H9 (cell line): ENCODE measurements at regions not wholly inside any gene's neighbourhood (a gene's known extent, or its start where the extent isn't known, plus 50 kb on each side); places are given as distances from the start of the nearest gene placed in this dataset.

Experiments used
- DNase-seq: peaks from one replicate; pipeline ENCODE4 v3.0.0-alpha.2; 2017
- H2AFZ ChIP-seq: one replicate; pipeline ENCODE4 v1.6.1; 2013; ENCODE audit warnings: mild to moderate bottlenecking, low read length, control low read depth, moderate library complexity
- H2AK5ac ChIP-seq: 2 replicates; pipeline ENCODE4 v1.6.1; 2013; ENCODE audit warnings: low read length, control low read depth, mixed read lengths; ENCODE audit not compliant: insufficient read length
- H2BK120ac ChIP-seq: one replicate; pipeline ENCODE4 v1.6.1; 2013; ENCODE audit warnings: low read depth, mild to moderate bottlenecking, low read length, control low read depth, inconsistent platforms; ENCODE audit not compliant: poor library complexity, severe bottlenecking
- H2BK12ac ChIP-seq: 2 replicates; pipeline ENCODE4 v1.6.1; 2013; ENCODE audit warnings: low read length, control low read depth, mixed read lengths, low read depth; ENCODE audit not compliant: insufficient read length
- H2BK15ac ChIP-seq: 2 replicates; pipeline ENCODE4 v1.6.1; 2013; ENCODE audit warnings: low read depth, low read length, control low read depth
- H2BK20ac ChIP-seq: one replicate; pipeline ENCODE4 v1.6.1; 2013; ENCODE audit warnings: low read depth, mild to moderate bottlenecking, low read length, control low read depth, inconsistent platforms; ENCODE audit not compliant: poor library complexity, severe bottlenecking
- H2BK5ac ChIP-seq: 2 replicates; pipeline ENCODE4 v1.6.1; 2013; ENCODE audit warnings: low read length, control low read depth, mixed read lengths; ENCODE audit not compliant: insufficient read length
- H3K14ac ChIP-seq: 2 replicates; pipeline ENCODE4 v1.6.1; 2013; ENCODE audit warnings: low read length, control low read depth; ENCODE audit not compliant: insufficient read depth
- H3K18ac ChIP-seq: 2 replicates; pipeline ENCODE4 v1.6.1; 2013; ENCODE audit warnings: low read depth, mild to moderate bottlenecking, mixed read lengths, low read length, control low read depth; ENCODE audit not compliant: insufficient read length
- H3K23ac ChIP-seq: 2 replicates; pipeline ENCODE4 v1.6.1; 2013; ENCODE audit warnings: low read length, control low read depth, mixed read lengths, low read depth; ENCODE audit not compliant: insufficient read length
- H3K23me2 ChIP-seq: 2 replicates; pipeline ENCODE4 v1.6.1; 2013; ENCODE audit warnings: low read depth, mild to moderate bottlenecking, mixed read lengths, low read length, control low read depth; ENCODE audit not compliant: insufficient read length, poor library complexity, severe bottlenecking
- H3K27ac ChIP-seq: 2 replicates; pipeline ENCODE4 v1.5.1; 2013; ENCODE audit warnings: low read length, control low read depth, mixed read lengths, low read depth; ENCODE audit not compliant: insufficient read length
- H3K27me3 ChIP-seq: 2 replicates; pipeline ENCODE4 v1.6.1; 2013; ENCODE audit warnings: low read length, control low read depth, inconsistent platforms; ENCODE audit not compliant: insufficient read depth
- H3K4ac ChIP-seq: 2 replicates; pipeline ENCODE4 v1.6.1; 2013; ENCODE audit warnings: low read depth, mild to moderate bottlenecking, control low read depth, inconsistent platforms, low read length, moderate library complexity
- H3K4me1 ChIP-seq: 2 replicates; pipeline ENCODE4 v1.6.1; 2013; ENCODE audit warnings: low read length, control low read depth, inconsistent platforms; ENCODE audit not compliant: insufficient read depth
- H3K4me2 ChIP-seq: 2 replicates; pipeline ENCODE4 v1.6.1; 2013; ENCODE audit warnings: low read length, control low read depth, mixed read lengths; ENCODE audit not compliant: insufficient read length, insufficient read depth
- H3K56ac ChIP-seq: 2 replicates; pipeline ENCODE4 v1.6.1; 2013; ENCODE audit warnings: low read depth, mild to moderate bottlenecking, mixed read lengths, low read length, control low read depth; ENCODE audit not compliant: insufficient read length
- H3K79me1 ChIP-seq: 2 replicates; pipeline ENCODE4 v1.6.1; 2013; ENCODE audit warnings: low read depth, mild to moderate bottlenecking, moderate library complexity, low read length, control low read depth, inconsistent platforms; ENCODE audit not compliant: insufficient read depth, poor library complexity, severe bottlenecking
- H3K79me2 ChIP-seq: 2 replicates; pipeline ENCODE4 v1.6.1; 2013; ENCODE audit warnings: low read length, control low read depth, inconsistent platforms; ENCODE audit not compliant: insufficient read depth
- H3K9ac ChIP-seq: 2 replicates; pipeline ENCODE4 v1.6.1; 2013; ENCODE audit warnings: low read length, control low read depth, mixed read lengths; ENCODE audit not compliant: insufficient read length; ENCODE audit errors: extremely low read depth
- H3K9me3 ChIP-seq: one replicate; pipeline ENCODE4 v1.6.1; 2013; ENCODE audit warnings: low read depth, low read length, inconsistent platforms; ENCODE audit not compliant: control insufficient read depth
- H3T11ph ChIP-seq: one replicate; pipeline ENCODE4 v1.6.1; 2013; ENCODE audit warnings: mild to moderate bottlenecking, low read length, control low read depth, inconsistent platforms
- H4K20me1 ChIP-seq: one replicate; pipeline ENCODE4 v1.6.1; 2013; ENCODE audit not compliant: control insufficient read depth, insufficient read length, insufficient read depth
- H4K5ac ChIP-seq: 2 replicates; pipeline ENCODE4 v1.6.1; 2013; ENCODE audit warnings: low read depth, mild to moderate bottlenecking, mixed read lengths, low read length, control low read depth; ENCODE audit not compliant: insufficient read length
- H4K8ac ChIP-seq: replicated peaks from 2 replicates; pipeline ENCODE4 v1.6.1; 2013; ENCODE audit warnings: low read length, control low read depth, mixed read lengths, low read depth; ENCODE audit not compliant: insufficient read length
- H4K91ac ChIP-seq: 2 replicates; pipeline ENCODE4 v1.6.1; 2013; ENCODE audit warnings: low read depth, mild to moderate bottlenecking, moderate library complexity, mixed read lengths, low read length, control low read depth; ENCODE audit not compliant: insufficient read length
- H3K27ac Mint-ChIP-seq, 3 experiments: 2 replicates in 2 of 3; 3 replicates in 1 of 3; pipeline ENCODE4 v1.8.0; 2020 to 2021; ENCODE audit warnings: mixed read lengths in 3 of 3, mild to moderate bottlenecking in 1 of 3, moderate library complexity in 1 of 3
- H3K27me3 Mint-ChIP-seq: 2 replicates; pipeline ENCODE4 v1.8.0; 2021; ENCODE audit warnings: low read depth, mild to moderate bottlenecking, moderate library complexity, mixed read lengths
- H3K36me3 Mint-ChIP-seq, 3 experiments: 2 replicates in 2 of 3; 3 replicates in 1 of 3; pipeline ENCODE4 v1.8.0; 2020 to 2021; ENCODE audit warnings: low read depth in 3 of 3, mixed read lengths in 3 of 3; ENCODE audit not compliant: insufficient read depth in 1 of 3
- H3K4me1 Mint-ChIP-seq, 2 experiments: 2 replicates each; pipeline ENCODE4 v1.8.0; 2020; ENCODE audit warnings: mixed read lengths in 2 of 2
- H3K4me3 Mint-ChIP-seq, 2 experiments: 2 replicates in 1 of 2; 3 replicates in 1 of 2; pipeline ENCODE4 v1.8.0; 2020 to 2021; ENCODE audit warnings: mild to moderate bottlenecking in 2 of 2, mixed read lengths in 2 of 2, moderate library complexity in 1 of 2
- H3K9me3 Mint-ChIP-seq, 2 experiments: 2 replicates in 1 of 2; 3 replicates in 1 of 2; pipeline ENCODE4 v1.8.0; 2020; ENCODE audit warnings: mild to moderate bottlenecking in 2 of 2, mixed read lengths in 2 of 2, moderate library complexity in 1 of 2
- WGBS: extraction: QIAGEN DNeasy Blood & Tissue Kit; methylation state at CpG from one replicate; pipeline ENCODE4 v1.1.7; 2013; ENCODE audit warnings: missing lambda C conversion rate, low lambda C conversion rate, mixed read lengths; ENCODE audit not compliant: insufficient read length; ENCODE audit errors: extremely low coverage; 5-methylcytosine and 5-hydroxymethylcytosine counted together
- TF ChIP-seq, protein P1 (sequence below): fragments of 200-600 bp; sonication (generic); conservative IDR thresholded peaks from 3 replicates; pipeline ENCODE4 v1.8.0; 2021; ENCODE audit warnings: antibody characterized with exemption, mild to moderate bottlenecking

DNA sequence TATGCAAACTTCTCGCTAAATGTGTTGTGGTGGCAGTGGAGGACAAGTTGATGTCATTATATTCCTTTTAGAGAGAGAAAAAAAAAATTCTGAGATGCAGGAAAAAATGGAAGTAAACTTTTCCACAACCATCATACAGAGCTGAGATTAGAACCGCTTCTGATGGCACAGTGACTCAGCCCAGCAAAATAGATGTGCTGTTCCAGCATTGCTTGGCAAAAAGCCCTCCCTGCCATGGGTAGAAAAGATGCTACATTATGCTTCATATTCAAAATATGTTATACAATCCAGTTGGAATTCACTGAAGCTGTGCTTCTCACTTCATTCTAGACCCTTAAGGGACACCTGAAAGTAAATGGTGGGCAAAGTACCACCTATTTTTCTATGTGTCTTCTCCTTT lies 1047.6 kb upstream of the FANCL start:
- no peak overlapping the region for H3K4me3 Mint-ChIP-seq
- peaks cover 3% of the 10 kb centered on the region; the same call in 1 of the 2 replicates for H3K27me3 Mint-ChIP-seq
- H3K4me2 ChIP-seq = no peak overlapping the region

More for the DNA sequence above, 1047.6 kb upstream of the FANCL start:
- Histone ChIP-seq H3K27ac (no peak overlapping the region), H3K18ac (no peak overlapping the region), H3K23ac (no peak overlapping the region), H2BK120ac (no peak overlapping the region), H4K8ac (no peak overlapping the region), H3T11ph (no peak overlapping the region), H4K5ac (no peak overlapping the region), H3K9ac (no peak overlapping the region), H3K9me3 (no peaks in the 10 kb centered on the region), H3K79me2 (no peaks in the 10 kb centered on the region), H3K23me2 (no peaks in the 10 kb centered on the region), H2BK12ac (no peak overlapping the region), H3K4ac (no peak overlapping the region), H3K56ac (no peak overlapping the region), H2BK15ac (no peak overlapping the region), H3K27me3 (no peaks in the 10 kb centered on the region), H2AK5ac (no peak overlapping the region), H2AFZ (no peak overlapping the region), H2BK5ac (no peak overlapping the region), H3K4me1 (no peaks in the 10 kb centered on the region; the same call in 1 of the 2 replicates), H4K20me1 (no peaks in the 10 kb centered on the region), H4K91ac (no peak overlapping the region), H3K79me1 (no peaks in the 10 kb centered on the region), H2BK20ac (no peak overlapping the region), H3K14ac (no peak overlapping the region)
- Mint-ChIP-seq H3K9me3 (no peaks in the 10 kb centered on the region), H3K4me1 (peaks cover 0 to 4% of the 10 kb centered on the region in 2 experiments; a peak in 1 of 4 replicates), H3K27ac (no peak overlapping the region), H3K36me3 (no peaks in the 10 kb centered on the region)
- TF ChIP-seq, protein P1, sequence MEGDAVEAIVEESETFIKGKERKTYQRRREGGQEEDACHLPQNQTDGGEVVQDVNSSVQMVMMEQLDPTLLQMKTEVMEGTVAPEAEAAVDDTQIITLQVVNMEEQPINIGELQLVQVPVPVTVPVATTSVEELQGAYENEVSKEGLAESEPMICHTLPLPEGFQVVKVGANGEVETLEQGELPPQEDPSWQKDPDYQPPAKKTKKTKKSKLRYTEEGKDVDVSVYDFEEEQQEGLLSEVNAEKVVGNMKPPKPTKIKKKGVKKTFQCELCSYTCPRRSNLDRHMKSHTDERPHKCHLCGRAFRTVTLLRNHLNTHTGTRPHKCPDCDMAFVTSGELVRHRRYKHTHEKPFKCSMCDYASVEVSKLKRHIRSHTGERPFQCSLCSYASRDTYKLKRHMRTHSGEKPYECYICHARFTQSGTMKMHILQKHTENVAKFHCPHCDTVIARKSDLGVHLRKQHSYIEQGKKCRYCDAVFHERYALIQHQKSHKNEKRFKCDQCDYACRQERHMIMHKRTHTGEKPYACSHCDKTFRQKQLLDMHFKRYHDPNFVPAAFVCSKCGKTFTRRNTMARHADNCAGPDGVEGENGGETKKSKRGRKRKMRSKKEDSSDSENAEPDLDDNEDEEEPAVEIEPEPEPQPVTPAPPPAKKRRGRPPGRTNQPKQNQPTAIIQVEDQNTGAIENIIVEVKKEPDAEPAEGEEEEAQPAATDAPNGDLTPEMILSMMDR = no peak
- no peak for DNase-seq
- WGBS = no CpG with 5 or more reads among the region's 2 CpGs
